NOMO-1 (cell line): ENCODE measurements at regions not wholly inside any gene's neighbourhood (a gene's known extent, or its start where the extent isn't known, plus 50 kb on each side); places are given as distances from the start of the nearest gene placed in this dataset.
A peak's percentile ranks its signal among the peaks of the same experiment; 100 is the strongest.

ENCODE experiments used
- DNase-seq, 2 experiments: peaks; one replicate each; lab custom pipeline; 2025; ENCODE audit not compliant: unreplicated experiment in 2 of 2; lab: John Stamatoyannopoulos, UW

DNA sequence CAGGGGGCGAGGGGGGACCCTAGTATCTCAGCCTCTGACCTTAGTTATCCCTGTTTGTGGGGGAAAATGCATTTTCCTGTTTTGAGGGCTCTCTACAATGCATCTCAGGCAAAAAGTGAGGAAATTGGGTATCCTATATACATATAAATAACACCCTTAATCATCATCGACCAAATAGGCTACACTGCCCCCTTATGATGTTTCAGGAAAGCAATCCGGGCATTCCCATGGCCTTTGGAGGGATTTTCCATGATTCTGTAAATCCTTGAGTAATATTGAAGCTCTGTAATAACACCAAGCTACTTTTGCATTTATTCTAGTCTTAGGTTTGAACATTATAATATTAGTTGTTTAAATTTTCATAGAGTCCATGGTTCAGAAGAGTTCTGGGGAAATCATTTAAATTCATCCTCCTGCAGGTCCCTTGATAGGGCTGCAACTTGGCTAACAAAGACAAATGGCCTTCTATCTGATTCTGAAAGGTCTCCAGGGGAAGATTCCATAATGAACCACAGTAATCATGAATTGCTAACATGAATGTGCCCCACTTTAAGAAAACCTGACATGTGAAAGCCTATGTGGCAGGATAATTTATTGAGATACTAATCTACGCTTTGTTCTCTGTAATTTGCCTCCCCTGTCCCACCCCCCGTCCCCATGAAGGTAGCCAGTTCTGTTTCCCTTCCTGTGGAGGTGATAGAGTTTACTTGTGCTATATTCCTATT is 91.5 kb upstream of the SCOC start:
- DNase-seq = no peak

DNA sequence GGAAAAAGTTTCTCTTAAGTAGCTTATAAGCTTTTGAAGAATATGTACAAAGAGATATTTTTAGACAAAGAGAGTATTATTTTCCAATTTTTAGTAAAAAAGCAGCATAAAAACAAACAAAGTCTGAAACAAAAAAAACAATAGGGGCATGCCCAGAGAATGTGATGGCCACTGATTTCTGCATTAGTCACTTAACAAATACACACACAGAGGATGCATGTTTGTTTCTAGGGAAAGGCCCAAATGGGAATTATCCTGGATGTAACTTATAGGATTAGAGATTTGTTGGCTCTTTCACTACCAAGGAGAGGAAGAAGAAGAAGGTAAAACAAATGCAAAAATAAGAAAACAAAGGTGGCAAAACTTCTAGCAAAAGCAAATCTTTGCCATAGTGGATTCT is 95.9 kb upstream of the SCOC start:
- no peak for DNase-seq

DNA sequence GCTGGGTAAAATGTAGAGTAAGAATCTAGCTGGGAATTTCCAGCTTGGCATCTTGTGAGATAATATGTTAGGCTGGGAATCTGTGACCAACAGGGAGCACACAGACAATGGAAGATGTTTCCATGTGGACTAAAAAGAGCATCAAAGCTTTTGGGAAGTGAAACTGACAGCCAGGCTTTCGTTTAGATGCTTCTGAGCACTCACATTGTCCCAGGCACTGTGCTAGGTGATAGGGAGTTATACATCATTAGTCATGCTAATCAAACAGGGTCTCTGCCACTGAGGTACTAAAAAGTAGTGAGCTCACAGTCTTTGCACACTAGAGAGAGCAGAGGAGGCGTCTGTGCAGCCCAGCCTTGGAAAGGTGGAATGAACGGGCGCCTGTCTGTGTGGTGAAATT is 101.9 kb upstream of the SCOC start:
- peak in 1 of 2 experiments; percentile 41 for DNase-seq

DNA sequence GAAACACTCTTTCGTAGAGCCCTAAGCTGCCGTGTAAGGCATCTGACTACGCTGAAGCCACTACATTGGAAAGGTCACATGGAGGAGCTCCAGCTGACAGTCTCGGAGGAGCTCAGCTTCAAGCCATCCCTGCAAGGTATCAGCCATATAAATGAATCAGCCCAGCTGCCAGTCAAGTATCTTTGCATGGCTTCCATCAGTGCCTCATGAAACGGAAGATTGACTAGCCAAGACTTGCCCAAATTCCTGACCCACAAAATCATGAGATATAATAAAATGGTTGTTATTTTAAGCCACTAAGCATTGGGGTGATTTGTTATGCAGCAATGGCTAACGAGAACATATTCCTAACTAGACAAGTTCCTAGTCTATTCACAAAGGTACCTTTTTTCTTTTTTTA is 104.1 kb upstream of the SCOC start:
- DNase-seq = no peak

DNA sequence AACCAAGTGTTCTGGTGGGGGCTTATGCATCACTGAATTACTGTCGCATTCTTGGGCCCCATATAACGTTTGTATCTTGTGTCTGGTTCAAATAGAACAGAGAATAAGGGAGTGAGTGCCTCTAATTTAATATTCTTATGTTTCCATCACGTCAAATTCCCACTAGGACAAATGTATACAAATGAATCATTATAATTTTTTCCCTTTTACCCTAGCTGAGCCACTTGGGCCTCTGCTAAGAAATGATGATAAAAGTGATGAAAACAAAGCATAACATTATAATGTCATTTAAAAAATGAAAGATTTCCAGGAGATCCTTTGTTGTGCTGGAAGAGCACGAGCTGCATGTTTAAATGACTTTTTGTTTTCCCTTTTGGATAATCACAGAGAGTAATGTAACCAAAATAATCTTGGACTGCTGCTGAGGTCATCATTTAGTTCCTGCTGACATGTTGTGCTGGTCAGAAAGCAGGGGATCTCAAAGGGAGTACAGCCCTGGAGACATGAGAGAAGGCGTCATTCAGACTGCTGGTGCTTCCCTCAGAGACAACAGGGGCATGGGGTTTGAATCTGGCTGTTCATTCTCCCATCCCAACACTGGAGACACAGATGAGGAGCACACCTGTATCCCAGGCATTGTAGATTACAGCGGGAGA is 105.1 kb upstream of the SCOC start:
- no peak for DNase-seq

DNA sequence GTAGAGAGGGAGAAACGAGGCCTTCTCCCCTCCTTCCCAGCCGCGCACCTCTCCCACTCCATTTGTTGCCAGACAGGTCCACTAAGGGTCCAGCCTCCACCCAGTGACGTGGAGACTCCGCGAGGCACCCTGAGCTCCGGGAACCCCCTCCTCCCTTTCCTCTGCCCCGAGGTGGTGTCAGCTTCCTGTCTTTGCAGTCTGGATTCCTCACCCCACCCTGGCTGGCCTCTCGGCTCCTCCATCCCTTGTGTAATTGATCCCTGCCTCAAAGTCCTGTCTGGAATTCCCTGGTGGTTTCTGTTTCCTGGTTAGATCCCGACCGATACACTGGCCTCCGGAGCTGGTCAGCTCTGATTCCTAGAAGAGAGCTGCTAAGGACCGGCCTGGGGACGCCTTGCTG is 105.9 kb upstream of the SCOC start:
- DNase-seq = no peak

DNA sequence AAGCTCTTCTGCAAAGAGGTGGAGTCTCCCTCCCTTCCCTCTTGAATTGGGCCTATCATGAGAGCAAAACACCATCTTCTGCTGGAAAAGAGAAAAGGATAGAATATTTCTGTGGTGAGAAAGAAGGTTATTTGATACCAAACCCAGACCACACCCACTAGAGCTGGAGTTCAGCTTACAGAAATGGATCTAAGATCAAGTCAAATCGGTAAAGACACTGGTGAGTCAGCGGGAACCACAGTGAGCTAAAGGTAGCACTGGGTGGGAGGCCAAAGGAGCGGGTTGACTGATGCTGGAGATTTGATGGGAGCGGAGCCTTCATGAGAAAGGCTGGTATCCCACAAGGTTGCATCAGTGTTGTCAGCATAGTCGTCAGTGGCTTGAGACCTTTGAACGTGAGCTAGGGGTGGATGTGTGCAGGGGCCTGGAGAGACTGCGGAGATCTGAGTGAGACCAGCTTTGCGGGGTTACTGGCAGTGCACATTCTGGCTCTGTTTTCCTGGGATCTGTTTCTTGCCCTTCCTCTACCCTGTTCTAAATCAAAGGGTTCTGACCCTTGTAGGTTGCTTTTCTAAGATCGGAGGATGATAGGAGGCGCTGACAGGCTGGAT is 106.4 kb upstream of the SCOC start:
- DNase-seq = no peak

DNA sequence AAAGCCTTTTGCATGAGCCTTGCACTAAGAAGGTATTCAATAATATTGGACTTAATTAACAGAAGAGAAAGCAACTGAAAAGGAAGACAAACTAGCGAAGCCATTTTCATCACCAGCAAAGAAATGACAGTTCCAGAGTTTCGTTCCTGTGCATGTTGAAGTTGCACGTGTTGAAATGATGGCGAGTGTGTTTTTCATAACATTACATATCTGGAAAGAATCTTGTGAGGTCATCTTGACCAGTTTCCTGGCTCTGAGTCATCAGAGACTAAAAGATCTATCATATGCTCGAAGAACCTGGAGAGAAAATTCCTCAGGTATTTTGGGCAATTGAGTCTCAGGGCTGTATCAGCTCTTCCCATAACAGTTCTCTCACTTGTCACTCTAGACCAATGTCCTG is 106.2 kb upstream of the MAML3 start:
- no peak for DNase-seq

DNA sequence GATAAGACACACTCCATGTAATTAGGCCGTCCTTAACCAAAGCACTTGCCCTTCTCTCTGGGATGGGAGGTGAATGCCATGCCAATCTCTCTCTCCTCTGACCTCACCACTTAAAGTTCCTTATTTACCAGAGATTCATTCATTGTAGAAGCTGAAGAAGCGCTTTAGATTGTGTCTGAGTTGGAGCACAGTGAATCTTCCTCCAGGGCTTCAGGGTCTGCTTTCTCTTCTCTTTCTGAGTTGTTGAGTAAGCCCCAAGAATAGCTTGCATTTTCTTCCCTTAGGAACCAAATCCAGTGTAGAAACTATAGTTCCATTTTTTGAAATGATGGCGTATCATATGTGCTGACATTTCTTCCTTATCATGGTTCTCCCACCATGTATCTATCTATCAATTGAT is 104.5 kb upstream of the MAML3 start:
- no peak for DNase-seq

DNA sequence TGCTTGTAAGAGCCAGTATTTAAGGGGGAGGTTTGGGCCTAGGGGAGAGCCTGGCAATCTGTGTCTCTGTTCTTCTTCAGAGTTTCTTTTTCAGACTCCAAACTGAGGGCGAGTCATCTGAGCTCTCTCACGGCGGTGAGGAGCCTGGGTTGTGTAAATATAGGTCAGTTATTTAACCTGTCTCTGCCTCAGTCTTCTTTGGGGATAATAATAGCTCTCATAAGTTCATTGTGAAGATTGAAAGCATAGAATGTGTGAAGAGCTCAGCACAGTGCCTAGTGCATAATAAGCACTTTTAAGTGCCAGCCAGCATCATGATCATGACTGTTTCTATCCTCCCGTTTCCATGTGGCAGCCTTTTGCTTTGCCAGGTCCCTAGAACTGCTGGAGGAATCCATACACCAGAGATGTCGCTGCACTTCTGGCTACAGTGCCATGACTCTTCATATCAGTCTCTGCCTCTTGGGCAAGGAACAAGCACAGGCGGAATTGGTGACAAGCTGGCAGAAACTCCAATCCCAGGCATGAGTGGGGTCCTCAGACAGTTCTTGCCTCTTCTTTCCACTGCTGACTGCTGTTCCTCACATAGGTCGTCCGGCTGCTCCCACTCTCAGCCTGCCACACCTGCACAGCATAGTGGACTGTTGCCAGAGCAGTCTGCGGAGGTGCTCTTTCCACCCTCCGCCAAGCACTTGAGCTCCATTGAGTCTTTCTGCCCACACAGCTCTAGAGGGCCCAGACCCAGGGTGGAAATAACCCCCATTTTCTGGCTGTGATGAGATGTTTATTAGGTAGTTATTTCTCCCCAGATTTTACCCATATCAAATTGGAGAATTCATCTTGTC is 103.7 kb upstream of the MAML3 start:
- no peak for DNase-seq

DNA sequence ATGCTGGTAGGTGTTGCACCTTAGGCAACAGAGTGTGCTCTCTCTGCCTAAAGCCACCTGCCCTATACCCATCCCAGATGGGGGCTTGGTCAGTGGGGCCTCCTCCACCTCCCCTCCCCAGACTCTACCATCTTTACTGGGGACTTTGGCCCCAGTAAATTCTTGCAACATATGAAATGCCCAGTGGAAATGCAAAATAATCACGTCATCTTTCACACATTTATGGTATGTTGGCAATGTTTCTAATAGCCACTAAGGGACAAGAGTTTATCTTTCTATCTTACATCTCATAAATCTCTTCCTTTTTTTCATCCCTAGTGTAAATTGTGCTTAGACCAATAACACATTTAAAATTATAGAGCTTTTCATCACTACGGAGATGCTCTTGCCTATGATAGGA is 103.0 kb upstream of the MAML3 start:
- no peak for DNase-seq

DNA sequence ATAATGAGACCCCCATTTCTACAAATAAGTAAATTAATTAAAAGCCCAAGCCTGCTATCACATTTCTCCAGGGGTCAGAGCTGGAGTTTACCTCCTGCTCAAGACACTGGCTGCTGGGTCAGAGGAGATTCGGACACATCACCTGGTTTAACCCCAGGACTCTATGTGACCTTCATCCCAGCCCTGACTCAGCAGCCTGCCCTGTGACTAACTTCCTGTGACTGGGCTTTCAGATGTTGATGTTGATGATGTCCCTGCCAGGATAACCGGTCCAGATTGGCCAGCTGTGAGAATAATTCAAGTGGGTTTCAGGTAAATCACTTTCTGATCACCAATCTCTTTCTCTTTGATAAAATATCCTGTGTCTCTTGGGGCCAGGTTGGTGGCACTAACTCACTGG is 102.4 kb upstream of the MAML3 start:
- no peak for DNase-seq

DNA sequence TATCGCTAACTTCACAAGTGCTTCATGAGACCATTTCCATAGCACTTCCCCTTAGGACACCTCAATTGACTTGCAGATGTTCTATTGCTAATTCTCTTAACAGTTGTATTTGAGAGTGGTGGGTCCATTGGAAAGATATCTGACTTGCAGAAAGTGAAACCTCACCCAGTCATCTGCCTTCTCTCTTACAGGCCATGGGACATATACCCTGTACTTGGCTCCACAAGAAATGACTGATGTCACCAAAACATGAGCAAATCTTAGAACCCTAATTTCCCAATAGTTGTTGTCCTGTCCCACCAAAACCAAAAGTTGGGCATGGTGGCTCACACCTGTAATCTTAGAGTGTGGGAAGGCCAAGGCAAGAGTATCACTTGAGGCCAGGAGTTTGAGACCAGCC is 101.9 kb upstream of the MAML3 start:
- no peak for DNase-seq

DNA sequence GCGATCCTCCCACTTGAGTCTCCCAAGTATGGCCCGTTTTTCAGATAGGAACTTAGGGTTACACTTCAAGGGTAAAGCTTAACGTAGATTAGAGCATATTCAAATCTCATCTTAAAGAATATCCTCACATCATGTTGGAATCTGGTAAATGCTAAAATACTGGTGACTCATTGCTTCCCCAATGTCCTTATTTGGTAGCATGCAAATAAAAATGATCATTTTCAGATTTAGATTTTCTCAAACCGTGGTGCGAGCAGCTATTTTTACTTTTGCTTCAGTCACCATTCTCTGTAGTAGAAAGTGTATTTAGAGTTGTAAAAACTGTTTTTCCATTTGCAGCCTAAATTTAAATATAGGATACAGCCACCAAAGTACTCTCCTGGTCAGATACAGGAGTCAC is 101.5 kb upstream of the MAML3 start:
- DNase-seq = no peak

DNA sequence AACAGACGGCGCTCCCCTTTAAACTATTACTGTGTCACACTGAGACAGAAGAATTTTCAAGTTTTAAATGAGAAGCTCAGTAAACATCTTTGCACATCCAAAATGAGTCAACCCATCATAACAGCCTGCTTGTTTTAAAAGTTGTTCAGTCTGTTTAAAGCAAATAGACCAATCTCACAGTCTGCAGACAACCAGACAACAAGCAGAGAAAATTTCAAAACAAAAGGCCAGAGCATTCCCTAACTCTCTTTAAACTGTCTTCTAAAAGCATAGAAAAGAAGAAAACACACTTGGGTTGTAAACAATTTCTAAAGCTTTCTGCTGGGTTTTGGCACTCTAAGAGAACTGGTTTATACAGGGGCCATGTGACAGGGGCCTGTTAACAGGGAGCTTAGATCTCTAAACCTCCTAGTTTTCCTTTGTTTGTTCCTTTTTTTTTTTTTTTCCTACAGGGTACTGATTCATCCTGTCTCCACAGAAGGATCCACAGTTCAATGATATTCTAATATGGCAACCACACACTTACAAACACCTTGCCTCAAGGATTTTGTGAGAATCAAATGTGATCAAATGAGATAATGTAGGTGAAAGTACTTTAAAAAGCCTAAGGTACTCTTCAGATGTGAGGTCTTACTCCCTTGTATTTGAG is 100.8 kb upstream of the MAML3 start:
- DNase-seq = no peak

DNA sequence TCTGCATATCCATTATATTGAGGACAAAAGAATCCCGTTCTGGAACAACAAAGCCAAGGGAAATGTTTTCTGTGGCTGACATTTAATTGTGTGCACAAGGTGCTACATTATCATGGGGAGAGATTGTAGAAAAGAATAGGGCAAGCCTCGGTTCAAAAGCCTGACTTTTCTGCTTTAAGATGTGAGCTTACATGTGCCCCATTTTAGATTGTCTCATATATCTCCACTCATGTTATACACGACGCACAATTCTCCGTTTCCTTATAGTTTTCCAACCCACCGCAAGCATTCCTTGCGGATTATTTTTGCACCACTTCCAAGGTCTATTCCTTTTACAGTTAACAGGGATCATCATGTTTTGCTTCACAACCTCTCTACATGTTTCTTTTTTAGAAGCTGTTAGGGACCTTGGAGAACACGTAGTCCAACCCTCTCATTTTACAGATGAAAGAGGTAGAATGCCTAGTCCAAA is 99.6 kb upstream of the MAML3 start:
- DNase-seq = no peak

DNA sequence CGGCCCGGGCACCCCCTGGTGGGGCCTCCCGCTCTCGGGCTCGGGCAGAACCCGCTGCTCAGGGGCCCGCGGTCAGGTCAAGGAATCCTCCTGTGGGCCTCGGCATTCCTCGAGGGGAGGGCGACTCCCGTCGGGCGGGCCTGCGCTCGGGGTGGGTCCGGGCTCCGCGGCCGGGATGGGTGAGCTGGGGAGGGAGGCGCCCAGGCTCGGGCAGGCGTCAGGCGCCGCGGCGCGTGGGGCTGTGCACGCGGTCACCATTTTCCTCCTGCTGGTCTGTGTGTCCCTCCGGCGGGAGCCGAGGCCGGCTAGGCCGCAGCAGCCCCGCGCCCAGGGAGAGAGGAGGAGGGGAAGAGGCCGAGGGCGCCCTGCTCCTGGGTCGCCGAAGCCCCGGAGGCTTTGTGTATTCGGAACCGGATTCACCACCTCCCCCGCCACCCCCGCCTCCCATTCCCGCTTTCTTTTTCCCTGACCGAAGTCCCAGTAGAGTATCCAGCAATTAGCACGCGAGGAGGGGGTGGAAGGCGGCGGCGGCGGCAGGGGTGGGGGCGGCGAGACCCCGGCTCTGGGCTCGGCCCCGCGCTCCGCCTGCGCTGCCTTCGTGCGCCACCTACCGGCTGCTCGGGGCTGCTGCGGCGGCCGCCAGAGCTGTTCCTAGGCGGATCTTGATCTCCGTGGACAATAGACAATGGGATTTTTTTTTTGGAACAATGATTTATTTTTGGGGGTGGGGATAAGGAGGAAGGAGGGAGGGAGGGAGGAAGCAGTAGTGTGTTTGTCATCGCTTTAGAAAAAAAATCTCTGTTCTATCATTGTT is 99.0 kb upstream of the MAML3 start:
- peak; percentile 22 to 56 for DNase-seq

DNA sequence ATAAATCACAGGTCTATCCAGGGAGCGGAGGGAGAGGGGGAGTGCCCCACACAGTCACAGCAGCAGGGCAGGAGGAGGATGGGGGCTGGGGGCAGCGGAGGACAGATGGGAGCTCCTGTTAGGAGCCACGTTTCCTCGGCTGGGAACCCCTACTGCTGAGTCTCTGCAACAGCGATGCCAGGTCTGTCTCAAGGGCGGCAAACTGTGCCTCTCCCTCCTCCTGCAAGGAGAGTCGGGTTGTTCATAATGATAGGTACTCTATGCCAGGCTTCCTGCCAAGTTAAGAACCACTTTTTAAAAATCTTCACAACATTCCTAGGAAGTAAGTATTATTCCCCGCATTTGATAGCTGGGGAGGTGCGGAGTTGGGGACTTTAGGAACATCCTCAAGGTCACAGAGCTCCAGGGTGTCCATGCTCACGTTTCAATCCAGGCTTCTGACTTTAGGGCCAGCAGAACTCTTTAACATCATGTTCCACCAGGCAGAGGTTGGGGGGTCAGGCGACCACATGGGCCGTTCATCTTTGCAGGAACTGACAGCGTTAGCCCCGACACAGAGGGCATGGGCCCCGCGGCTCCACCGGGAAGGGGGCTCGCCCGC is 98.3 kb upstream of the MAML3 start:
- DNase-seq = no peak

DNA sequence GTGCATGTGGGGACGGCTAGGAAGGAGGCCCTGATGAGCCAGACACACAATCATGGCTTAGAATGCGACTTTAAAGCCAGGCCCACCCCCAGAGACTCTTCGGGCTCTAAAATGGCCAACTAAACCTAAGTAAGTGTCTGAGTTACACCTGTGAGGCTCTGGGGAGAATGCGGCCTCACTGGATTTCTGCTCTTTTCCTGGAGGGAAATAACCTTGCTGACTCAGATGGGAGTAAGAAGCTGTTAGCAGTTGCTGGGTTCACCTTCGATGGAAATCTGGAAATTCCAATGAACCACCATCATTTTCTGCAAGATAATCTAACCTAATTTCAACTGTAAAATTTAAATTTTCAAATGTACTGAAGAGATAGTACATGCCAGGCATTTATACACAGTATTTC is 97.6 kb upstream of the MAML3 start:
- no peak for DNase-seq
